GM20431 (cell line): ENCODE measurements at regions not wholly inside any gene's neighbourhood (a gene's known extent, or its start where the extent isn't known, plus 50 kb on each side); places are given as distances from the start of the nearest gene placed in this dataset.
"Not testable (repeated sequence)": the region's sequence is repeated elsewhere in the genome, so short reads cannot be mapped to it uniquely, and the experiment has no call there.

Source experiments
- in situ Hi-C: fragments of 300-500 bp; cut with MseI, MboI; formaldehyde crosslinking; loops from one replicate; pipeline ENCODE4 v1.15.0; 2020; ENCODE audit warnings: low sequenced_read_pairs; ENCODE audit not compliant: unreplicated experiment

GRCh38 chr6:134746140-134746539 lies 203.8 kb downstream of the ALDH8A1 start:
- in situ Hi-C loops, result no loop called here

GRCh38 chr6:134745192-134745591 lies 204.7 kb downstream of the ALDH8A1 start:
- in situ Hi-C loops, result not testable (repeated sequence)

GRCh38 chr6:134744301-134744700 lies 205.6 kb downstream of the ALDH8A1 start:
- in situ Hi-C loops, result no loop called here

GRCh38 chr6:134741200-134741536 lies 208.7 kb downstream of the ALDH8A1 start:
- in situ Hi-C loops, result no loop called here

- in situ Hi-C loops, result no loop called here
Observed at GRCh38 chr6:134740473-134741199, 209.3 kb downstream of the ALDH8A1 start.

- in situ Hi-C loops, result no loop called here
Observed at GRCh38 chr6:134740027-134740373, 209.9 kb downstream of the ALDH8A1 start.

GRCh38 chr6:134739299-134740026 lies 210.4 kb downstream of the ALDH8A1 start:
- in situ Hi-C loops, result no loop called here

- in situ Hi-C loops, result no loop called here
Observed at GRCh38 chr6:134738211-134738885, 211.6 kb downstream of the ALDH8A1 start.

- in situ Hi-C loops, result no loop called here
Observed at GRCh38 chr6:134735461-134735860, 214.4 kb downstream of the ALDH8A1 start.

- in situ Hi-C loops, result no loop called here
Observed at GRCh38 chr6:134734312-134734869, 215.5 kb downstream of the ALDH8A1 start.

GRCh38 chr6:134733801-134734200 lies 216.1 kb downstream of the ALDH8A1 start:
- in situ Hi-C loops, result no loop called here

- in situ Hi-C loops, result no loop called here
Observed at GRCh38 chr6:134732763-134733162, 217.1 kb downstream of the ALDH8A1 start.

- in situ Hi-C loops, result no loop called here
Observed at GRCh38 chr6:134731615-134732014, 218.3 kb downstream of the ALDH8A1 start.

GRCh38 chr6:134730013-134730412 lies 219.9 kb downstream of the ALDH8A1 start:
- in situ Hi-C loops, result no loop called here

GRCh38 chr6:134729561-134729960 lies 220.3 kb downstream of the ALDH8A1 start:
- in situ Hi-C loops, result no loop called here

GRCh38 chr6:134727081-134727480 lies 222.8 kb downstream of the ALDH8A1 start:
- in situ Hi-C loops, result no loop called here

GRCh38 chr6:134725590-134725989 lies 224.3 kb downstream of the ALDH8A1 start:
- in situ Hi-C loops, result no loop called here

GRCh38 chr6:134724771-134725340 lies 225.0 kb downstream of the ALDH8A1 start:
- in situ Hi-C loops, result no loop called here

GRCh38 chr6:134723081-134723871 lies 226.6 kb downstream of the ALDH8A1 start:
- in situ Hi-C loops, result no loop called here
